Stimulated activated naive B cell treated with anti-CD40 and anti-IgM and Interleukin-4, amounts not matched to agents 10 μg/mL and 1 μg/mL and 100 μg/mL, for 72 hours (primary cell): ENCODE measurements at regions not wholly inside any gene's neighbourhood (a gene's known extent, or its start where the extent isn't known, plus 50 kb on each side); places are given as distances from the start of the nearest gene placed in this dataset.
"Not testable (repeated sequence)": the region's sequence is repeated elsewhere in the genome, so short reads cannot be mapped to it uniquely, and the experiment has no call there.

Source experiments
- ATAC-seq, 2 donors: fragments of 150-1000 bp; cut with Tn5 transposase; replicated peaks; 2 replicates each; pipeline ENCODE4 v1.10.0; 2021; ENCODE audit warnings: moderate library complexity in 1 of 2
- DNase-seq: peaks from one replicate; pipeline ENCODE4 v3.0.0; 2021
- H3K27ac Mint-ChIP-seq: one replicate; pipeline ENCODE4 v1.8.0; 2022; ENCODE audit warnings: mild to moderate bottlenecking, mixed read lengths
- H3K27me3 Mint-ChIP-seq, 2 donors: one replicate each; pipeline ENCODE4 v1.8.0; 2022; ENCODE audit warnings: mixed read lengths in 2 of 2
- H3K36me3 Mint-ChIP-seq, 2 donors: one replicate each; pipeline ENCODE4 v1.8.0; 2022; ENCODE audit warnings: mixed read lengths in 2 of 2, mild to moderate bottlenecking in 1 of 2
- H3K4me1 Mint-ChIP-seq, 2 donors: one replicate each; pipeline ENCODE4 v1.8.0; 2022; ENCODE audit warnings: mixed read lengths in 2 of 2, mild to moderate bottlenecking in 1 of 2
- H3K4me3 Mint-ChIP-seq, 2 donors: one replicate each; pipeline ENCODE4 v1.8.0; 2022; ENCODE audit warnings: mild to moderate bottlenecking in 2 of 2, mixed read lengths in 2 of 2, moderate library complexity in 1 of 2
- H3K9me3 Mint-ChIP-seq, 2 donors: one replicate each; pipeline ENCODE4 v1.8.0; 2022; ENCODE audit warnings: mixed read lengths in 2 of 2, mild to moderate bottlenecking in 1 of 2

- H3K4me3 Mint-ChIP-seq: no peak overlapping the region
- no peaks in the 10 kb centered on the region for H3K27me3 Mint-ChIP-seq
- peaks cover 0 to 4% of the 10 kb centered on the region in 2 donors for H3K9me3 Mint-ChIP-seq
- DNase-seq (no peak), ATAC-seq (no peak)
- no peaks in the 10 kb centered on the region for H3K4me1 Mint-ChIP-seq
- no peak overlapping the region for H3K27ac Mint-ChIP-seq
- no peaks in the 10 kb centered on the region for H3K36me3 Mint-ChIP-seq
These were observed 658.8 kb upstream of the LRRN3 start for GRCh38 chr7:110432061-110432553.

GRCh38 chr7:110438926-110439325, 652.0 kb upstream of the LRRN3 start:
- ATAC-seq, H3K4me3 Mint-ChIP-seq: not testable (repeated sequence)

GRCh38 chr7:110442381-110442837, 648.5 kb upstream of the LRRN3 start:
- H3K36me3 Mint-ChIP-seq: no peaks in the 10 kb centered on the region
- no peak overlapping the region for H3K4me3 Mint-ChIP-seq
- DNase-seq: no peak
- H3K27ac Mint-ChIP-seq: no peak overlapping the region
- no peaks in the 10 kb centered on the region for H3K4me1 Mint-ChIP-seq
- ATAC-seq: no peak
- H3K9me3 Mint-ChIP-seq: peaks cover 0 to 2% of the 10 kb centered on the region in 2 donors
- no peaks in the 10 kb centered on the region for H3K27me3 Mint-ChIP-seq

More at GRCh38 chr7:110438926-110439325, 652.0 kb upstream of the LRRN3 start:
- not testable (repeated sequence) for H3K4me1 Mint-ChIP-seq, H3K36me3 Mint-ChIP-seq, H3K27ac Mint-ChIP-seq, H3K27me3 Mint-ChIP-seq, DNase-seq, H3K9me3 Mint-ChIP-seq

- no peaks in the 10 kb centered on the region for H3K36me3 Mint-ChIP-seq
- H3K9me3 Mint-ChIP-seq: no peaks in the 10 kb centered on the region
- DNase-seq (no peak), ATAC-seq (no peak)
- H3K27me3 Mint-ChIP-seq: no peaks in the 10 kb centered on the region
- H3K4me3 Mint-ChIP-seq: no peak overlapping the region
- no peaks in the 10 kb centered on the region for H3K4me1 Mint-ChIP-seq
- H3K27ac Mint-ChIP-seq: no peak overlapping the region
These were observed 644.3 kb upstream of the LRRN3 start for GRCh38 chr7:110446658-110447057.

DNA sequence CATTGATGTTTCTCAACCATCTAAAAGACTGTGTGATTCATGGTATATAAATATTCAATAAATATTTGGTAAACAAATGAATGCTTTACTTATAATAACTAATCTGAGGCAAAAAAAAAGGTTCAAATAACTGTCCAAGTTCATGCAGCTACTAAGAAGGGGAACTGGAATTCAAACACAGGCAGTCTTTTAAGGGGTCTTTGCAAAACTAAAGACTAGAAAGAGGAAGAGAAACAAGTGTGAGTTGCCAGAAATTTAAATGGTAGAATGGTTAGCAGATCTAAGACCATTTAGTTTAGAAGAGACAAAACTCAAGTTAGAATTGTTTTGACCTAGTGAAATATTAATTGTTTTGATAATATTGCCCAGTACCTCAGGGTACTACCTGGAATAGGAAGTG, 642.0 kb upstream of the LRRN3 start:
- no peak for DNase-seq
- H3K4me1 Mint-ChIP-seq: no peaks in the 10 kb centered on the region
- H3K4me3 Mint-ChIP-seq: no peak overlapping the region
- no peaks in the 10 kb centered on the region for H3K36me3 Mint-ChIP-seq
- H3K27ac Mint-ChIP-seq: no peak overlapping the region
- no peaks in the 10 kb centered on the region for H3K27me3 Mint-ChIP-seq
- H3K9me3 Mint-ChIP-seq: peaks cover 1 to 4% of the 10 kb centered on the region in 2 donors
- ATAC-seq: no peak

- ATAC-seq (no peak), DNase-seq (no peak)
- no peaks in the 10 kb centered on the region for H3K27me3 Mint-ChIP-seq
- H3K27ac Mint-ChIP-seq: no peak overlapping the region
- H3K9me3 Mint-ChIP-seq: peaks cover 4 to 7% of the 10 kb centered on the region in 2 donors
- no peak overlapping the region for H3K4me3 Mint-ChIP-seq
- no peaks in the 10 kb centered on the region for H3K36me3 Mint-ChIP-seq
- no peaks in the 10 kb centered on the region for H3K4me1 Mint-ChIP-seq
These were observed 636.2 kb upstream of the LRRN3 start for GRCh38 chr7:110454713-110455112.

GRCh38 chr7:110461621-110462020, 629.3 kb upstream of the LRRN3 start:
- ATAC-seq (no peak), DNase-seq (no peak)
- H3K4me1 Mint-ChIP-seq: no peaks in the 10 kb centered on the region
- peaks cover 0 to 5% of the 10 kb centered on the region in 2 donors for H3K9me3 Mint-ChIP-seq
- no peaks in the 10 kb centered on the region for H3K27me3 Mint-ChIP-seq
- H3K27ac Mint-ChIP-seq: no peak overlapping the region
- H3K36me3 Mint-ChIP-seq: no peaks in the 10 kb centered on the region
- no peak overlapping the region for H3K4me3 Mint-ChIP-seq

- DNase-seq: no peak
- Mint-ChIP-seq H3K27ac (no peak overlapping the region), H3K27me3 (no peaks in the 10 kb centered on the region), H3K4me3 (no peak overlapping the region), H3K9me3 (peaks cover 9 to 12% of the 10 kb centered on the region in 2 donors), H3K36me3 (no peaks in the 10 kb centered on the region), H3K4me1 (no peaks in the 10 kb centered on the region)
- ATAC-seq: no peak
These were observed 620.5 kb upstream of the LRRN3 start for GRCh38 chr7:110470420-110470819.

DNA sequence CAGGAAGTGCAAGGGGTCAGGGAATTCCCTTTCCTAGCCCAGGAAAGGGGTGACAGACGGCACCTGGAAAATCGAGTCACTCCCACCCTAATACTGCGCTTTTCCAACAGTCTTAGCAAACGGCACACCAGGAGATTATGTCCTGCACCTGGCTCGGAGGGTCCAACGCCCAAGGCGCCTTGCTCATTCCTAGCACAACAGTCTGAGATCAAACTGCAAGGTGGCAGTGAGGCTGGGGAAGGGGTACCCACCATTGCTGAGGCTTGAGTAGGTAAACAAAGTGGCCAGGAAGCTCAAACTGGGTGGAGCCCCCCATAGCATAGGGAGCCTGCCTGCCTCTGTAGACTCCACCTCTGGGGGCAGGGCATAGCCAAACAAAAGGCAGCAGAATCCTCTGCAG, 618.5 kb upstream of the LRRN3 start:
- not testable (repeated sequence) for H3K27me3 Mint-ChIP-seq, H3K36me3 Mint-ChIP-seq, ATAC-seq, DNase-seq, H3K4me1 Mint-ChIP-seq, H3K27ac Mint-ChIP-seq, H3K4me3 Mint-ChIP-seq
- peaks cover 12% of the 10 kb centered on the region in 2 donors for H3K9me3 Mint-ChIP-seq

- Mint-ChIP-seq H3K9me3 (peaks cover 20 to 25% of the 10 kb centered on the region in 2 donors), H3K4me1 (no peaks in the 10 kb centered on the region), H3K27me3 (no peaks in the 10 kb centered on the region), H3K36me3 (no peaks in the 10 kb centered on the region), H3K27ac (no peak overlapping the region), H3K4me3 (no peak overlapping the region)
- ATAC-seq (no peak), DNase-seq (no peak)
These were observed 610.0 kb upstream of the LRRN3 start for GRCh38 chr7:110480964-110481363.

DNA sequence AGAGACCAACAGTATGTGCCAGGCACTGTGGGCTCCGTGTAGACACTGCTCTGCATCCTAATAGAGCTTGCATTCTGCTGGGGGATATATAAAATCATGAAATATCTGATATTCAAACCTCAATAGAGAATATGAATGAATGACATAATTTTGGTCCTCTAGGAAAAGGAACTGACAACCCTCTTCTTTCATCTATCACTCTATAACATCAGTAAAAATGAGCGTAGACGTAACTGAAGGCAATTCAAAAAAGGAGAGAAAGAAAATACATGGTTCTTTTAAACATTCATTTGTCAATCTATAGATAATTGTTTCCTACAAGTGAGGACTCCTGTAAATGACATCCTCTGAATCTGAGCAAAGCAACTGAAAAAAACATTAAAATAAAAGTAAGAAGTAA, 607.4 kb upstream of the LRRN3 start:
- Mint-ChIP-seq H3K4me1 (no peaks in the 10 kb centered on the region), H3K4me3 (no peak overlapping the region), H3K27ac (no peak overlapping the region), H3K36me3 (no peaks in the 10 kb centered on the region), H3K9me3 (peaks cover 20 to 23% of the 10 kb centered on the region in 2 donors), H3K27me3 (no peaks in the 10 kb centered on the region)
- no peak for DNase-seq
- no peak for ATAC-seq

DNA sequence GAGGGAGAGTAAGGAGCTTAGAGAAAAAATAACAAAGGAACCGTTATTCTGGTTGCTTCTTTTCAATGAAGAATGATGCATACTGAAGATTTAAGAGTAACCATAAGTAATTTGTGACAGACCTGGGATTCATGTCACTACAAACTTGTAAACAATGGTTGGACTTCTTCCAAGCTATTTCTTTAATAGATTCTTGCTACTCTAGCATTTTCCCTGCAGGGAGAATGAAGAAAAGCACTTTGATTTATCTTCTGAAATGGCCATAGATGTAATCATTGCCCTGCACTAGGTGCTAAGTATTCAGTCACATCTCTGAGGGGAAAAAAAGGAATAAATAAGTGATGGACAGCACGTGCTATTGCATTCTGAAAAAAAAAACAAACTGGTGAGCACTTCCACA, 606.6 kb upstream of the LRRN3 start:
- ATAC-seq (no peak), DNase-seq (no peak)
- Mint-ChIP-seq H3K4me1 (no peaks in the 10 kb centered on the region), H3K36me3 (no peaks in the 10 kb centered on the region), H3K27ac (no peak overlapping the region), H3K27me3 (no peaks in the 10 kb centered on the region), H3K4me3 (no peak overlapping the region), H3K9me3 (peaks cover 14 to 19% of the 10 kb centered on the region in 2 donors)

- H3K4me1 Mint-ChIP-seq: no peaks in the 10 kb centered on the region
- no peak overlapping the region for H3K27ac Mint-ChIP-seq
- peaks cover 6 to 11% of the 10 kb centered on the region in 2 donors for H3K9me3 Mint-ChIP-seq
- no peak overlapping the region for H3K4me3 Mint-ChIP-seq
- no peaks in the 10 kb centered on the region for H3K36me3 Mint-ChIP-seq
- DNase-seq: no peak
- ATAC-seq: no peak
- no peaks in the 10 kb centered on the region for H3K27me3 Mint-ChIP-seq
These were observed 604.4 kb upstream of the LRRN3 start for GRCh38 chr7:110486549-110486948.

DNA sequence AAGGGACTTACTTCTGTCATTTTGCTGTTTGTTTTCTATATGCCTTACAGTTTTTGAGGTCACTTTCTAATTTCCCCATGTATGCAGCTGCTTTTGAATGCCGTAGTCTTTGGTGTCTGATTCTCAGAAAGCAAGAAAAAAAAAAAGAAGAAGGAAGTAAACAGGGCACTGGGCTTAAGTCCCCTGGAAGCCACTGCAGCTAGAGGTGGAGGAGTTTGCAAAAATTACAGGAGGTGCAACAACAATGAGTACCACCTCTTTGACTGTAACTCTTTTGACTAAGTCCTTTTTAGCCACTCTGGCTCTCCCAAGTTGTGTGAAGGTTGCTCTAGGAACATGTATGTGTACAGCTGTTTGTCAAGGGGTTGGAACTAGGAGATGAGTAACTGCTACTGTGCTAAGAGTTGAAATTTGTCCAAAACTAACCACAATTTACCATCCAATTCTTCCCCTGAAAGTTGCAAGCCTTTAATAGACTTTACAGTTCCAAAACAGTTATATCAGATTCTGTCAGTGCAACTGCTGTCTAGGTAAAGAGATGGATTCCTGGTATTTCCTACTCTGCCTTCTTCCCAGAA, 588.0 kb upstream of the LRRN3 start:
- no peaks in the 10 kb centered on the region for H3K36me3 Mint-ChIP-seq
- H3K9me3 Mint-ChIP-seq: peaks cover 2 to 3% of the 10 kb centered on the region in 2 donors
- no peak overlapping the region for H3K27ac Mint-ChIP-seq
- no peaks in the 10 kb centered on the region for H3K27me3 Mint-ChIP-seq
- no peaks in the 10 kb centered on the region for H3K4me1 Mint-ChIP-seq
- H3K4me3 Mint-ChIP-seq: no peak overlapping the region
- DNase-seq (no peak), ATAC-seq (no peak)

- no peak for ATAC-seq
- Mint-ChIP-seq H3K9me3 (peaks cover 0 to 2% of the 10 kb centered on the region in 2 donors), H3K36me3 (no peaks in the 10 kb centered on the region), H3K4me3 (no peak overlapping the region), H3K27ac (no peak overlapping the region), H3K4me1 (no peaks in the 10 kb centered on the region), H3K27me3 (no peaks in the 10 kb centered on the region)
- no peak for DNase-seq
These were observed 583.6 kb upstream of the LRRN3 start for GRCh38 chr7:110507369-110507768.
